OCI-M1 (cell line): ENCODE measurements at regions not wholly inside any gene's neighbourhood (a gene's known extent, or its start where the extent isn't known, plus 50 kb on each side); places are given as distances from the start of the nearest gene placed in this dataset.

Experiments
- DNase-seq: peaks from one replicate; lab custom pipeline; 2025; lab: John Stamatoyannopoulos, UW

DNA sequence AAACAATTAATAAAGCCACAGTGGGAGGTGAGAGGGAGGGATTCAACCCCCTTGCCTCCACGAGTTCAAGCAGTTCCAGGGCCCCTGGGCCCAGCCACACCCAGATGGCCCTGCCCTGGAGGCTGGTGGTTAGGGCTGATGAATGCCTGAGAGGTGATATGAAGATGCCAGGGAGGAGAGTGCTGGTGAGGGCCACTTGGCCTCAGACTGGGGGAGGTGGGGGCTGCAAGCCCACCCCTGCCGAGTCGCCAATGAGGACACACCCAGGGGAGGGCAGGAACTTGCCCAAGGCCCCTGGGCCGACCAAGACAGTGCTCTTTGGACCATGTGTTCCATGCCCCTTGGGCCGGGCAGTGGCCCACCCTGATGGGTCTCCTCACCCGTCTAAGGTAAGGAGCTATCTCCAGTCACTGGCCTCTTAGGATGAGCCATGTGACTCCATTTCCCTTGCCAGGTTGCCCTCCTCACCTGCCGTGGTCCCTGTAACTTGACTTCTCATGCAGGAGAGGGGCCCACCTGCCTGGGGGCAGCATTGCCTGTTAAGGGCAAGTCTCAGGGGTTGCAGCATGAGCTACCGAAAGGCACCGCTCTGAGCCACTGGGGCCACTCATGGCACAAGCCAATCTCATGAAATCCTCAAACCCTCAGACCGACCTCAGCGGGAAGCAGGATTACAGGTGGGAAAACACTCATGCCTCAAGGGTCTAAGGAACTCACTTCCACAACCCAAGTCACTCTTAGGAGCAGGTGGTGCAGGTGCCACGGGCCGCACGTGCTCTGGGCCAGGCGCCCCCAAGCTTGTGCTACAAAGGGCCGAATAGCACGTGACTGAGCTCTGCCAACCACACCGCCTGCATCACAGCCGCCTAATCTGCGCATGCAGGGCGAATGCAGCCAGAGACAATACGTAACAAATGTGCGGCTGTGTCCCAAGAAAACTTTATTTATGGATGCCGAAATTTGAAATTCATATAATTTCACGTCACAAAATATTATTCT is 147.4 kb upstream of the MLN start:
- no peak for DNase-seq

GRCh38 chr6:33950472-33950881 is 146.7 kb upstream of the MLN start:
- DNase-seq: no peak

DNA sequence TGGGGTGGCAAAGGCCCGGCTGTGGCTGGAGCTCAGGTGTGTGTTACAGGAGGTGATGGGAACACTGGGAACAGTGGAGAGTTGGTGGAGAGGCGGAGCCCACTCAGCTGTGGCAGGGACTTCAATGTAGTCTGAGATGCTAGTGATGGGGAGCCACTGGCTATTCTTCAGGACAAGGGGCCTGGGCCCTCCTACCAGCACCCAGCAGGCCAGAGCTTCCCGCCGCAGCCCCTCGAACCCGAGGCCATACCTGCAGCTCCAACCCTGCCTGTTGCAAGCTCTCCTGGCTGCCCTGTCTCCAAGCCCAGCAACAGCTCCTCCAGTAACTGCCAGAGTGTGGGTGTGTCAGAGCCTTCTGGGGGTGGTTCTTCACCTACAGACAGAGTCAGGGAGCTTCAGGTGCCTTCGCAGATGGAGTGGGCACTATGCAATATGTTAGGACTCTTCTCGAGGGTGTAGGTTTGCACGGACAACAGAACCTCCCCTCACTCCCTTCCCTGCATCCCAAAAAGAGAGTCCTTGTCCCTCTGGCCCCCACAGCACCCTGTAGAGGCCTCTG is 146.2 kb upstream of the MLN start:
- DNase-seq: no peak

DNA sequence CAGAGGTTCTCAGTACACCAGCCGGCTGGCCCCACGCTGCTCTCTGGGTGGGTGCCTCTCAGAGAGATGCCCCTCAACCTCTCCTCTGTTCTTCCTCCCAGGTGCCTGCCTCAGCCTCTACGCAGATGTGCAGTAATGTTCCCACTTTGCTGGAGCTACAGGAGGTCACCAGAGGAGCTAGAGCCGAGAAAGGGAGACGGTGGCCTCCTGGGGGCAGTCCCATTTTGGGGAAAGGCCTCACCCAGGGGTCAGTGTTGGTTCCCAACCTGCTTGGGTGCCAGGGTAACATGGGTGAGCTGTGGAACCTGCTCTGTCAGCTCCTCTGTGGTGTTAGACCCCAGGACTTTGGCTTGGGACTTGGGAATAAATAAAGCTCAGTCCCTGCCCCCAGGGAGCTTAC is 145.3 kb upstream of the MLN start:
- DNase-seq: no peak

DNA sequence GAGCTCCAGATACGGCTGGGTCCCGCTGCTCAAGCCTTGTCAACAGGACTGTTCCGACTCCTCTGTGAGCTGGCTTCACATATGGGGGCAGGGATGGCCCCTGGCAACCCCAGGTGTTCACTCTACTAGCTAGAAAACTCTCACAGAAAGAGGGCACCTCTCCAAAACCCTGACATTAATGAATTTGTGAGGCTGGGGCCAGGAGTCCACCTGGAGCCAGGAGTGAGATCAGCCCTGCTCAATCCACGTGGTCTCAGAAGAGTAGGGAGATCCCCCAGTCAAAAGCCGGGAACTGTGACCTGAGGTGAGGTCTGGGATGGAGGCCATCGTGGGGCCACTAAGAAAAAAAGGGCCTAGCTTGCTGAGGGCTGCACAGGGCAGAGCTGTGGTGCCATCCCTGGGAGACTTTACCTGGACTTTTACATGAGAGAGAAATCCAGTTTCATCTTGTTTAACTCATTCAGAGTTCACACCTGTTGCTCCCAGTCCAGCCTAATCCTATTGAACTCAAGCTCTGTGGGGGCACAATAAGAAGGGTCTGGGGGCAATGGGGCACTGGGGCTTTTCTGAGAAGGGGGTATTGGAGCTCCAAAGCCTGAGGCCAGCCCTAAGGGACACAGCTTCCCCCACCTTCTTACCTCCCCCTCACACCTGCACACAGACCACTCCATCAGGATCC is 144.3 kb upstream of the MLN start:
- DNase-seq: no peak

DNA sequence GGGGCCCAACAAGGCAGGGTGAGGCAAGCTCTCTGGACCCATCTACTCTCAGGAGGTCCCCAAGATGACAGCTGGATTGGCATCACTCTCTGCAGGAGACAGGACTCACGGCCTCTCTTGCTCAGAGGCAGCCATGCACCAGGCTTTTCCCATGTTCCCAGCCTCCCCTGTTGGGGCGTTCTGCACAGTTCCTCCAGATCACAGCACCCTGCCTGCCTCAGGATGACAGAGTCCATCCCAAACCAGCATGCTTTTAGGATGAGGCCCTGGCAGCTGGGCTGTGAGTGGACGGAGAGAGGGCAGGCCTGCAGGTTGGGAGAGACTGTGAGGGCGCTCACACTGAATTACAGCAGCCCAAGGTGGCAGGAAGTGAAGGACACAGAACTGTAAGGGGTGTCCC is 143.2 kb upstream of the MLN start:
- DNase-seq: no peak

GRCh38 chr6:33945931-33946330 is 142.1 kb upstream of the MLN start:
- DNase-seq: no peak

GRCh38 chr6:33944686-33945411 is 141.0 kb upstream of the MLN start:
- no peak for DNase-seq

GRCh38 chr6:33936886-33937285 is 133.1 kb upstream of the MLN start:
- no peak for DNase-seq

- DNase-seq: no peak
These were observed 131.8 kb upstream of the MLN start for GRCh38 chr6:33935439-33936080.

GRCh38 chr6:33934731-33935270 is 131.0 kb upstream of the MLN start:
- no peak for DNase-seq

- no peak for DNase-seq
These were observed 129.3 kb upstream of the MLN start for GRCh38 chr6:33933101-33933500.

- no peak for DNase-seq
These were observed 128.0 kb upstream of the MLN start for GRCh38 chr6:33931799-33932198.

DNA sequence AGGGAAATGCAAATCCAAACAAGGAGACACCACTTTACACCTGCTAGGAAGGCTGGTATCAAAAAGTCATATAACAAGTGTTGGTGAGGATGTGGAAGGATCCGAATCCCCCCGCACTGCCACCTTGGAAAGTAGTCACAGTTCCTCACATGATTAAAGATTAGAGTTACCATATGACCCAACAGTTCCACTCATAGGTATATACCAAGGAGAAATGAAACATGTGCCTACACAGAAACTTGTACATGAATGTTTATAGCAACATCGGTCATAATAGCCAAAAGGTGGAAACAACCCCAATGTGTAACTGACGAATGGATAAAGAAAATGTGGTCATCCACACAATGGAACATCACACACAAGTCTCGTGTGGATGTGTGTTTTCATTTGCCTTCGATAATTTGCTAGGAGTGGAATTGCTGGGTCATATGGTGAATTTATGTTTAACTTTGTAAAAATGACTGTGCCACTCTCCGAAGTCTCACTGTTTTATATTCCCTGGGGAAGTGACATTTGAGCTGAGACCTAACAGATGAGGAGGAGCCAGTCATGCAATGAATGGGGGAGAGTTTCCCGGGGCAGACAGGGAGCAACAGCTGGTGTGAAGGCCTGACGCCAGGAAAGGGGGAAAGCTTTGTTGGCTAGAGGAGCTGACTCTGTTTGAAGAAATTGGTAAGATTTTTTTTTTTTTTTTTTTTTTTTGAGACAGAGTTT is 125.9 kb upstream of the MLN start:
- no peak for DNase-seq

GRCh38 chr6:33927616-33928015 is 123.8 kb upstream of the MLN start:
- no peak for DNase-seq

GRCh38 chr6:33927112-33927511 is 123.3 kb upstream of the MLN start:
- DNase-seq: no peak

DNA sequence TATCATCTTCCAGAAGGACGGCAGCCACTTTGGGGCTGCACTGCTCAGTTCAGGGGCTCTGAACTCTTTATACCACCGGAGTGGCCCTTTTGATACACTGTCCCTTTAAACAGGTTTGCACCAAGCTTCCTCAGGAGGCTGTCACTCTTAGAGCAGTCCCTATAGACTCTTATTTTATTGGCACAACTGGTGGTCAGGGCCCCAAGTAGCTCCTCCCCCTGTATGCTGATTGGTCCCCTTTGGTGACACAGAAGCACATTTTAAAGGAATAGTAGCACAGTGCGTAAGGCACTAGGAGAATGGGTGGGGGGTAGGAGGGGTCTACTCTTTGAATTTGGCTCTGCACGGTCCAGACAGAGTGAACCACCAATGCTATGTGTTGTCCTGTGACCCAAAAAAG is 122.6 kb upstream of the MLN start:
- DNase-seq: no peak

DNA sequence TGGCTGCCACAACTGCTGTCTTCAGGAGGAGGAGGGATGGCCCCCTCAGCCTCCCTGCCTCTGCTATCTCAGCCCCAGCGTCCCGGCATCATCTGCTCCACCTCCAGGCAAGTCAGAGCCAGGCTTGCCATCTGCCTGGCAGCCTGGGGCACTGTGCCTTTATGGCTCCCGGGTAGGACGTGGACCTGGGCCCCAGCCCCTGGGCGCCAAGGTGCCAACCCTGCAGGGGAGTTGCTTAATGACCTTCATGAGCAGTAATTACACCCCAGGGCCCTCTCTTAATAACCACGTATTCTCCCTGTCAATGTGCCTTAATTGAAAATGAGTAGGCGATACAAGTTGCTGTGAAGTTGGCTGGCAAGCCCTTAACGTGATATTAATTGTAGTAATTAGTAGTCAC is 122.1 kb upstream of the MLN start:
- no peak for DNase-seq

DNA sequence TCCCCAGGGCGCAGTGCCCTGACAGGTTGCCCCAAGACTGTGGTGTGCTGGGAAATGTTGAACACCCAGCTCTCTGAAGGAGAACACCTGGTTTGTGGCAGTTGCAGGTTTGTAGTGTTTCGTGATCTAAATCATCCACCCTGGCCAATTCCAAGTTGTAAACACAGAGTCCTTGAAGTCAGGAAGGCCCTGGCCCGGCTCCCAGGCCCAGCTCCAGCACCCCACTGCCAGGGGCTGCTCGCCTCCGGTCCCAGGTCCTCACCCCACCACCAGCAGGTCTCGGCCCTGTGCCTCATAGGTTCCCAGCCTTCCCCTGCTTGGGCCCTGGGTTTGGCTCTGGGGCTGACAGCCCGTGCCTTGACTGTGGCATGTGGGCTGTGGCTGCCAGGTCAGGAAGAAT is 121.4 kb upstream of the MLN start:
- DNase-seq: no peak

DNA sequence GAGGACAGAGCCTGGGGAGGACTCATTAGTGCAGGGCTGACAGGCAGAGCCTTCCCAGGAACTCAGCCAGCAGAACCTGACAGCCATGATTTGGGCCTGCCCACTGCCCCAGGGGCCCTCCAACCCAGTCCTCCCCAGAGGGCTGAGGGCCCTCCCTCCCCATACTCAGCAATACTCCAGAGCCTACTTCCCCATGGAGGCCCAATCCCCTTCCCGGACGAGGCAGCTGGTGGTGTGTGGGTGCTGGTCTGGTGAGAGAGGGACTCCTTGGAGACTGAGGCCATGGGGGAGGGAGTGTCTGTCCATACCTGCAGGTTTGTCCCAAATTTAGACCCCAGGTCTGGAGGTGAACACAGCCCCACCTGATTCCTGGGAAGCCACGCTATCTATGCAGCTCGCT is 120.9 kb upstream of the MLN start:
- DNase-seq: no peak
